Mucosa of gallbladder (tissue), 1 donor: ENCODE measurements at regions not wholly inside any gene's neighbourhood (a gene's known extent, or its start where the extent isn't known, plus 50 kb on each side); places are given as distances from the start of the nearest gene placed in this dataset.
A peak's percentile ranks its signal among the peaks of the same experiment; 100 is the strongest.

Experiments used
- DNase-seq: peaks from one replicate; pipeline ENCODE4 v3.0.0-alpha.2; 2020; ENCODE audit warnings: low spot score
- donor health status: DM: no; HTN: no; CAD: no.

- no peak for DNase-seq
Measured at GRCh38 chr11:113581713-113582112, 106.5 kb upstream of the DRD2 start.

- no peak for DNase-seq
Measured at GRCh38 chr11:113579292-113579940, 104.2 kb upstream of the DRD2 start.

GRCh38 chr11:113578715-113579250 is 103.6 kb upstream of the DRD2 start:
- no peak for DNase-seq

- no peak for DNase-seq
Measured at GRCh38 chr11:113578033-113578380, 102.8 kb upstream of the DRD2 start.

- DNase-seq = peak; percentile 12
Measured at GRCh38 chr11:113577356-113578032, 102.3 kb upstream of the DRD2 start.

- DNase-seq = no peak
Measured at GRCh38 chr11:113574586-113574985, 99.4 kb upstream of the DRD2 start.

GRCh38 chr11:113574171-113574570 is 99.0 kb upstream of the DRD2 start:
- DNase-seq = no peak

- DNase-seq = no peak
Measured at GRCh38 chr11:113572136-113572735, 97.0 kb upstream of the DRD2 start.

- DNase-seq = no peak
Measured at GRCh38 chr11:113571531-113571930, 96.3 kb upstream of the DRD2 start.

- DNase-seq = no peak
Measured at GRCh38 chr11:113570906-113571305, 95.7 kb upstream of the DRD2 start.

GRCh38 chr11:113569391-113569790 is 94.2 kb upstream of the DRD2 start:
- DNase-seq = no peak

GRCh38 chr11:113568566-113568965 is 93.4 kb upstream of the DRD2 start:
- no peak for DNase-seq

- DNase-seq = no peak
Measured at GRCh38 chr11:113567867-113568544, 92.8 kb upstream of the DRD2 start.

GRCh38 chr11:113567097-113567496 is 91.9 kb upstream of the DRD2 start:
- DNase-seq = no peak

- no peak for DNase-seq
Measured at GRCh38 chr11:113564527-113565130, 89.4 kb upstream of the DRD2 start.

- DNase-seq = no peak
Measured at GRCh38 chr11:113563766-113564526, 88.7 kb upstream of the DRD2 start.

GRCh38 chr11:113562981-113563461 is 87.8 kb upstream of the DRD2 start:
- DNase-seq = no peak

GRCh38 chr11:113562576-113562975 is 87.4 kb upstream of the DRD2 start:
- DNase-seq = no peak

- no peak for DNase-seq
Measured at GRCh38 chr11:113557926-113558325, 82.7 kb upstream of the DRD2 start.

- no peak for DNase-seq
Measured at GRCh38 chr11:113556036-113556435, 80.8 kb upstream of the DRD2 start.

GRCh38 chr11:113555071-113555619 is 79.9 kb upstream of the DRD2 start:
- DNase-seq = no peak
